Fibroblast of villous mesenchyme (primary cell): ENCODE measurements at regions not wholly inside any gene's neighbourhood (a gene's known extent, or its start where the extent isn't known, plus 50 kb on each side); places are given as distances from the start of the nearest gene placed in this dataset.

Experiments
- DNase-seq: peaks from one replicate; pipeline ENCODE4 v3.0.0-alpha.2; 2010; ENCODE audit warnings: low read depth
- H3K4me3 ChIP-seq: 2 replicates; pipeline ENCODE4 v1.5.1; 2011; ENCODE audit warnings: low read depth, mild to moderate bottlenecking, low read length
- TF ChIP-seq, protein P1 (sequence below): IDR thresholded peaks from 2 replicates; pipeline ENCODE4 v1.5.1; 2012; ENCODE audit warnings: low read depth, mild to moderate bottlenecking, low read length; ENCODE audit not compliant: insufficient read depth

DNA sequence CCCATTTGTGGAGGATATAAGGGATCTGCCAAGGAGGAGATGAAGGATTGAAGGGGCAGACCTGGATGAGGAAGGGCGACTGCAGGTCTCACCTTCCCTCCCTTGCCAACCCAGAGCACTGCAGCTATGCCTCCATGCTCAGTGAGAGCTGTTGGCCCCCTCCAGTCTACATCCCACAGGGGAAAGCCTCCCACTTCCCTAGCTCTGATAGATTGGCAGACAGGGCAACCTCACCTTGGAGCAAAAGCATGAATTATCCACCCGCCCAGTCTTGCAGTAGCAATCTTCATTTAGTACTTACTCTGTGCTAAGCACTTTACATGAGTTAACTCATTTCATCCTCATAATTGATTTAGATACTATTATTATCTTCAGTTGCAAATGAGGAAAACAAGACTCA, 70.4 kb upstream of the SMNDC1 start:
- TF ChIP-seq, protein P1, sequence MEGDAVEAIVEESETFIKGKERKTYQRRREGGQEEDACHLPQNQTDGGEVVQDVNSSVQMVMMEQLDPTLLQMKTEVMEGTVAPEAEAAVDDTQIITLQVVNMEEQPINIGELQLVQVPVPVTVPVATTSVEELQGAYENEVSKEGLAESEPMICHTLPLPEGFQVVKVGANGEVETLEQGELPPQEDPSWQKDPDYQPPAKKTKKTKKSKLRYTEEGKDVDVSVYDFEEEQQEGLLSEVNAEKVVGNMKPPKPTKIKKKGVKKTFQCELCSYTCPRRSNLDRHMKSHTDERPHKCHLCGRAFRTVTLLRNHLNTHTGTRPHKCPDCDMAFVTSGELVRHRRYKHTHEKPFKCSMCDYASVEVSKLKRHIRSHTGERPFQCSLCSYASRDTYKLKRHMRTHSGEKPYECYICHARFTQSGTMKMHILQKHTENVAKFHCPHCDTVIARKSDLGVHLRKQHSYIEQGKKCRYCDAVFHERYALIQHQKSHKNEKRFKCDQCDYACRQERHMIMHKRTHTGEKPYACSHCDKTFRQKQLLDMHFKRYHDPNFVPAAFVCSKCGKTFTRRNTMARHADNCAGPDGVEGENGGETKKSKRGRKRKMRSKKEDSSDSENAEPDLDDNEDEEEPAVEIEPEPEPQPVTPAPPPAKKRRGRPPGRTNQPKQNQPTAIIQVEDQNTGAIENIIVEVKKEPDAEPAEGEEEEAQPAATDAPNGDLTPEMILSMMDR: no peak
- no peak for DNase-seq
- H3K4me3 ChIP-seq: no peak overlapping the region

DNA sequence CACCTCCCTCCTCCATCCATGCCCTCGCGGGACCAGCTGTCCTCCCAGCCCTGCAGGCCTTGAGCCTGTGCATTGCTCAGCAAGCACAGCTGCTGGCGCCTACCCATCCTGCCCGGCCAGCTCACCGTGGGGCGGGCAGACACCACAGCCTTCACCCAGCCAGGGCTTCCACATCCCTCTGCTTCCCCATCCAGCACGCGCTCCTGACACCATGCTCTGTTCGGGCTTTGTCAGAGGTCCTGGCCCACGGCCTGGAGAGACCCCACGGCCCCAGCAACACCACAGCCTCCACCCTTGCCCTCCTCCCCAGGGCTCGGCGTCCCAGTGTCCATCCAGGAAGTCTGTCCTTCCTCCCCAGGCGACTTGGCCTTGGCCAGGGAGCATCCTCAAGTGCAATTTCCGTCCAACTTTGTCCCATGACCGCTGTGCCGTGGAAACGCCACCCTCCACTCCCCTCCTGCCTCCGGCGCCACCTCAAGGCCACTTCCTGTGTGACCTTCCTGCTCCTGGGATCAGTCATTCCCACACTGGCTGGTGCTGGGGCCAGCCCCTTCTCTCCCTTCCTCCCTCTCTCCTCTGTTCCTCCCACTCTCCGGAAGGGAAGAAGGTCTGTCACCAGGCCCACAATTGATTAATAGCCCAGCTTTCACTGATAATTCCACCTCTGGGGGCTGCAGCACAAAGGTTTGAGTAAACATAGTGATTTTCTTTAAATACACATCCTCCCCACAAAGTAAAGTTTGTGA, 71.5 kb upstream of the SMNDC1 start:
- DNase-seq: no peak
- no peak overlapping the region for H3K4me3 ChIP-seq
- TF ChIP-seq, protein P1: no peak

DNA sequence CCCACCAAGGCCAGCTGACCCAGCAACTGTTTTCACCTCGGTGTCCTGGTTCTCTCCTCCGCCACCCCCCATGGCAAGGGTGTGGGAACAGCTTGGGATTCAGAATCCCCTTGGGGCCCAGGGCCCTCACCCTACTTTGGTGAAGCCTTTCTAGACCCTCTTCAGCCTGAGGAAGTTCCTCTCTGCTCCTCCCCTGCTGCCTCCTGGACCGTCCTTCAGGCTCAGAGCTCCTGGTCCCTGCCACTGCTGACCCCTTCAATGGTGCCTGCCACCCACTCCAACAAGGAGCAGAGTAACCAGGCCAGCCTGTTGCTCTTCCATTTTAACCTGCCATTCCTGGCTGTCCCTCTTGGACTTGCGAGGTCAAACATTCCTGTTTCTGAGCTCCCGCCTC, 72.0 kb upstream of the SMNDC1 start:
- DNase-seq: no peak
- TF ChIP-seq, protein P1: no peak
- no peak overlapping the region for H3K4me3 ChIP-seq

DNA sequence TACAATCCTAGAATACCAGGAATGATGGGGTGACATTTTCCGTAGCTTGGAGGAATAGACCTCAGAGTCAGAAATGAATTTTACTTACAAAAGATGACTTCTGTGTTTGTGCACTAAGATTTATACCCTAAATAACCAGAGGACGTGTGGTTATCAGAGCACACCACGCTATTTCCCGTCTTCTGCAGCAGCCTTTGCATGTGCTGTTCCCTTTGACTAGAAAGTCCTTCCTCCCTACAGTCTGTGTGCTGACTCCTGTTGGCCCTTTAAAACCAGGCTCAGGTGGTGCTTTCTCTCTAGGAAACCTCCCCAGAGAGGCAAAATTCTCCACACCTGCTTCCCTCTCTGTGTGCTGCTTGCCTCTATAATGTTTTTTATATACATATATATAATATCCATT, 73.3 kb upstream of the SMNDC1 start:
- TF ChIP-seq, protein P1: no peak
- no peak overlapping the region for H3K4me3 ChIP-seq
- DNase-seq: no peak

DNA sequence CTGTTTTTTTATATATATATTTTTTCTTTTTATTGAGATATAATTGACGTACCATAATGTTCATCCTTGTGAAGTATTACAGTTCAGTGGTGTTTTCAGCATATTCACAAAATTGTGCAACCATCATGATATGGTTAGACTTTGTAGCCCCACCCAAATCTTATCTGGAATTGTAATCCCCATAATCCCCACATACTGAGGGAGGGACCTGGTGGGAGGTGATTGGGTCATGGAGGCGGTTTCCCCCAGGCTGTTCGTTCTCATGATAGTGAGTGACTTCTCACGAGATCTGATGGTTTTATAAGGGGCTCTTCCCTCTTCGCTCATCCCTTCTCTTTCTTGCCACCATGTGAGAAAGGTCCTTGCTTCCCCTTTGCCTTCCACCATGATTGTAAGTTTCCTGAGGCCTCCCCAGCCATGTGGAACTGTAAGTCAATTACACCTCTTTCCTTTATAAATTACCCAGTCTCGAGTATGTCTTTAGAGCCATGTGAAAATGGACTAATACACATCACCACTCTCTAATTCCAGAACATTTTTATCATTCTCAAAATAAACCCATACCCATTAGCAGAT, 73.9 kb upstream of the SMNDC1 start:
- no peak overlapping the region for H3K4me3 ChIP-seq
- peak; percentile 62 for DNase-seq
- TF ChIP-seq, protein P1: no peak

DNA sequence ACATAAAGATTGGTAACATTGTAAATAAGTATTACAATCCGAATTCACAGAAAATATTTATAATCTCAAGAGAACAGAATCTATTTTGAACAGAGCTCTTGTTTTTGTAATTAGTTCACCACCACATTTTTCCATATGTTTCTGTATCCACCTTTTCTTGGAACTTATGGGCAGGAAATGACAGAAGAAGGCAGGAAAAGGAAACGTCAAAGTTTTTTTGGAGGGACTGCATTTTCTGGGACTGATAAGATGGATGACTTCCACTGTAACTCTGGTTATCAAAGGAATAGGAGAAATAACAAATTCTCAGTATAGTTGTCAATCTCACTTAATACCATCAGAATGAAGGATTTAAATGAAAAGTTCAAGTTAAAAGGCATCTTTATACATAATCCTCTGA, 75.1 kb upstream of the SMNDC1 start:
- no peak overlapping the region for H3K4me3 ChIP-seq
- DNase-seq: no peak
- TF ChIP-seq, protein P1: no peak
